ENCODE measurements at regions not wholly inside any gene's neighbourhood (a gene's known extent, or its start where the extent isn't known, plus 50 kb on each side); places are given as distances from the start of the nearest gene placed in this dataset.
A peak's percentile ranks its signal among the peaks of the same experiment; 100 is the strongest.

- Mint-ChIP-seq H3K27me3 (peaks cover 4% of the 10 kb centered on the region), H3K4me1 (ENCODE audit: low read depth) (no peaks in the 10 kb centered on the region), H3K9me3 (peaks cover 33% of the 10 kb centered on the region), H3K27ac (no peak overlapping the region), H3K36me3 (peaks cover 8% of the 10 kb centered on the region), H3K4me3 (no peak overlapping the region)
- no peak for DNase-seq
- intact Hi-C loops (cut with micrococcal nuclease): no loop called here
- ChIA-PET POLR2A (no interaction called here), CTCF (no interaction called here)
Observed at GRCh38 chr3:120544361-120544760, 51.8 kb upstream of the NDUFB4 start.

DNA sequence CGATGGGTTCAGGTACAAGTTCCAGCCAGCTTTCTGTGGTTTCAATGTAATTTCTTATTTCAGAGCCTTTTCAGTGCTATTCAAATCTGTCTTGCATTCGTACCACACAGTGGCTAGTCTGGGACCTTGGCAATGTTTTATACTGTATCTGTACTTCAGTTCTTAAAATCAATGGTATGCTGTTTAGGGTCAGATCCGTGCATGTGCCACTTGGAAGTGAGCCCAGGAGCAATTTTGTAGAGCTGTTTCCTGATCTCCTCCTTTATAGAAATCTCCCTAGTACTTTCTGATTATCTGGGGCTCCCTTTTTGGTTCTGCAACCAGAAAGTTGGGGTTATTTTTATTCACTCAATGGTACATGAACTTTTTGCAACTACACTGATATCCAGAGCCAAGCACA is 59.5 kb upstream of the NDUFB4 start:
- POLR2A ChIA-PET: no interaction called here
- Mint-ChIP-seq H3K27ac (no peak overlapping the region), H3K4me3 (no peak overlapping the region), H3K9me3 (peaks cover 31% of the 10 kb centered on the region), H3K36me3 (peaks cover 8% of the 10 kb centered on the region), H3K27me3 (peaks cover 10% of the 10 kb centered on the region), H3K4me1 (ENCODE audit: low read depth) (no peaks in the 10 kb centered on the region)
- intact Hi-C loops (cut with micrococcal nuclease): no loop called here
- DNase-seq: no peak
- CTCF ChIA-PET: no interaction called here

GRCh38 chr3:120532969-120533368 is 63.2 kb upstream of the NDUFB4 start:
- Mint-ChIP-seq H3K27ac (no peak overlapping the region), H3K27me3 (peaks cover 15% of the 10 kb centered on the region), H3K9me3 (peaks cover 3% of the 10 kb centered on the region), H3K4me3 (no peak overlapping the region), H3K4me1 (ENCODE audit: low read depth) (peaks cover 7% of the 10 kb centered on the region), H3K36me3 (no peaks in the 10 kb centered on the region)
- DNase-seq: no peak
- CTCF ChIA-PET: no interaction called here
- intact Hi-C loops (cut with micrococcal nuclease): no loop called here
- POLR2A ChIA-PET: no interaction called here

DNA sequence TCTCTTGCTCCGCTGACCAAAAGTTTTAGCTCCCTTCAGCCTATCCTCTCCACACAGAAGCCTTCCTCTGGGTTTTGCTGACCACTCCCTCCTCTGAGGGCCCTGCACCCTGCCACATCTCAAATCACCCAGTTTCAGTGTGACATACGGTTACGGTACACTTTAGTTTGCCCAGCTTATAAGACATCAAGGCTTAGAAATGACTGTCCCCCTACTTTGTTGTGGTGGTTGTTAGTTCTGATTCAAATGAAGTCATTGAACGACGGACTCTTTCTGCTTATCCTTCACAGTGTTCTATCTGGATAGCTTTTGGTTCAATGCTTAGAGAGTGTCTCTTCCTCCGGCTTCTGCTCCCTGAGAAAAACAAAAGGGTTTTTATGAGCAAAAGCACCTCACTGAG is 68.0 kb upstream of the NDUFB4 start:
- CTCF ChIA-PET: interaction anchor here (1.3 kb wide), 1 partner anchor 31 kb away, joined by 10 read pairs; no protein-coding TSS in a partner anchor
- POLR2A ChIA-PET: no interaction called here
- H3K36me3 Mint-ChIP-seq: no peaks in the 10 kb centered on the region
- no peaks in the 10 kb centered on the region for H3K9me3 Mint-ChIP-seq
- peaks cover 15% of the 10 kb centered on the region for H3K4me1 Mint-ChIP-seq (ENCODE audit: low read depth)
- no peak overlapping the region for H3K27ac Mint-ChIP-seq
- H3K27me3 Mint-ChIP-seq: peaks cover 9% of the 10 kb centered on the region
- intact Hi-C loops (cut with micrococcal nuclease): loop anchor here (10.0 kb wide), 1 partner anchor 613 kb away; no protein-coding TSS in a partner anchor
- peak; percentile 24 for DNase-seq
- H3K4me3 Mint-ChIP-seq: no peak overlapping the region

DNA sequence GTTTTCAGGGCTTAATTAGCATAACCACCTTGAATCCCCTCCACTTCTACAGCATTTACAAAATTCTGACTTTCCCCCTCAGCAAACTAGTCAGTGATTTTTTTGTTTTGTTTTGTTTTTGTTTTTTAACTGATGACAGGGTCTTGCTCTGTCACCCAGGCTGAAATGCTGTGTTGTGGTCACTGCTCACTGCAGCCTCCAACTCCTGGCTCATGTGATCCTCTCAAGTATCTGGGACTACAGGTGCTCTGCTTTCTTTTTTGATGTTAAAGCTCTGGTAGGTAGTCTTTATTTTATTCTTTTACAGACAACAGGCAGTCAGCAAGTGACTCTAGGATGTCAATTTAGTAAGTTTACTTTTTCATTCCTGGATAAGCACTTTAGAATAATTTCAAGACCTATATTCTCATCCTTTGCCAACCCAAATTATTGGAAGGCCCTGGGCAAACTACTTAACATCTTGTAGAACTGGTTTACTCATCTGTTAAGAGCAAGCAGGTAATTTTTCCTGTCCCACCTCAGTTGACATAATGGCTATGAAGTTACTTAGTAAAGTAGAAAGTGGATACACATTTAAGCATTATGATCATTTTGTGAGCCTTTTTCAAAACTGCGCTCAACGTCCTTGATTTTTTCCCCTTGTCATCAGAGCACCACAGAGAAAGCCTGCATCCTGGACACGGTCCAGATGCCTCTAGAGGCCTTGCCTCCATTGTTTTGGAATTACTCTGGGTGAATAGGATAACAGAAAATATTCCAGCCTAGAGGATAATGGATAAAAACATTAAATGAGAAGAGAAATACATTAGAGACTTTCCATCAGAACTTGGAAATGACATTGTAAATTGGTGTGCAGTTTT is 69.9 kb upstream of the NDUFB4 start:
- Mint-ChIP-seq H3K27me3 (peaks cover 10% of the 10 kb centered on the region), H3K4me3 (no peak overlapping the region)

GRCh38 chr3:120524171-120524923 is 71.8 kb upstream of the NDUFB4 start:
- CTCF ChIA-PET: interaction anchor here (0.8 to 2.6 kb wide), 5 partner anchors 16 to 256 kb away, joined by 3 to 6 read pairs (median 4); no protein-coding TSS in a partner anchor
- Mint-ChIP-seq H3K4me1 (ENCODE audit: low read depth) (peaks cover 15% of the 10 kb centered on the region), H3K27me3 (peaks cover 6% of the 10 kb centered on the region), H3K27ac (peak overlapping the region; percentile 40), H3K36me3 (no peaks in the 10 kb centered on the region), H3K9me3 (no peaks in the 10 kb centered on the region), H3K4me3 (no peak overlapping the region)
- DNase-seq: no peak
- POLR2A ChIA-PET: no interaction called here
- intact Hi-C loops (cut with micrococcal nuclease): loop anchor here (1.0 to 10.0 kb wide), 5 partner anchors 34 to 610 kb away; no protein-coding TSS in a partner anchor

More for the DNA sequence above, 69.9 kb upstream of the NDUFB4 start:
- ChIA-PET CTCF (interaction anchor here (1.3 kb wide), 1 partner anchor 32 kb away, joined by 4 read pairs; no protein-coding TSS in a partner anchor), POLR2A (no interaction called here)
- H3K4me1 Mint-ChIP-seq (ENCODE audit: low read depth): peaks cover 15% of the 10 kb centered on the region
- H3K36me3 Mint-ChIP-seq: no peaks in the 10 kb centered on the region
- DNase-seq: no peak
- no peaks in the 10 kb centered on the region for H3K9me3 Mint-ChIP-seq
- intact Hi-C loops (cut with micrococcal nuclease): loop anchor here (10.0 kb wide), 1 partner anchor 611 kb away; no protein-coding TSS in a partner anchor
- no peak overlapping the region for H3K27ac Mint-ChIP-seq

- peaks cover 13% of the 10 kb centered on the region for H3K27me3 Mint-ChIP-seq
- no peak overlapping the region for H3K27ac Mint-ChIP-seq
- intact Hi-C loops (cut with micrococcal nuclease): no loop called here
- no peaks in the 10 kb centered on the region for H3K9me3 Mint-ChIP-seq
- no peak for DNase-seq
- H3K4me3 Mint-ChIP-seq: no peak overlapping the region
- ChIA-PET POLR2A (no interaction called here), CTCF (interaction anchor here (3.4 kb wide), 1 partner anchor 43 kb away, joined by 9 read pairs; no protein-coding TSS in a partner anchor)
- H3K4me1 Mint-ChIP-seq (ENCODE audit: low read depth): no peaks in the 10 kb centered on the region
- peaks cover 2% of the 10 kb centered on the region for H3K36me3 Mint-ChIP-seq
Observed at GRCh38 chr3:120516136-120516535, 65.3 kb upstream of the FSTL1 start.

DNA sequence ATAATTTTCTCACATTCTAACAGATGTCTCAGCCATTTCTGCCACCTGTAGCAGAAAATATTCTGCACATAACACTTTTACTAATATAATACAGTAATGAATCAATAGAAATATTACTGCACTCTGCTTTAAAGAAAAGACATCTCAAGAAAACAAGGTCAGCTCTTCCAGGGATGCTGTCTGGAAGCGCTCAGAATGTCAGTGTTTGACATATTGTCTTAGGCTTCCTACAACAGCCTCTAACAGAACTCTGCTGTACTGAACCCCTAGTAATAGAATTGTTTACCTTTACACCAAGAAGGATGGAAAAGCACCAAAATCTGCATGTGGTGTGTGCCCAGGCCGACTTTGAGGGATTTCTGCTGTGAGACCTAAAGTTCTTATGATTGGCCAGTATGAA is 61.9 kb upstream of the FSTL1 start:
- DNase-seq: no peak
- intact Hi-C loops (cut with micrococcal nuclease): no loop called here
- Mint-ChIP-seq H3K36me3 (peaks cover 3% of the 10 kb centered on the region), H3K4me3 (no peak overlapping the region), H3K9me3 (peaks cover 6% of the 10 kb centered on the region), H3K4me1 (ENCODE audit: low read depth) (no peaks in the 10 kb centered on the region), H3K27ac (no peak overlapping the region), H3K27me3 (peaks cover 13% of the 10 kb centered on the region)
- ChIA-PET CTCF (no interaction called here), POLR2A (no interaction called here)

DNA sequence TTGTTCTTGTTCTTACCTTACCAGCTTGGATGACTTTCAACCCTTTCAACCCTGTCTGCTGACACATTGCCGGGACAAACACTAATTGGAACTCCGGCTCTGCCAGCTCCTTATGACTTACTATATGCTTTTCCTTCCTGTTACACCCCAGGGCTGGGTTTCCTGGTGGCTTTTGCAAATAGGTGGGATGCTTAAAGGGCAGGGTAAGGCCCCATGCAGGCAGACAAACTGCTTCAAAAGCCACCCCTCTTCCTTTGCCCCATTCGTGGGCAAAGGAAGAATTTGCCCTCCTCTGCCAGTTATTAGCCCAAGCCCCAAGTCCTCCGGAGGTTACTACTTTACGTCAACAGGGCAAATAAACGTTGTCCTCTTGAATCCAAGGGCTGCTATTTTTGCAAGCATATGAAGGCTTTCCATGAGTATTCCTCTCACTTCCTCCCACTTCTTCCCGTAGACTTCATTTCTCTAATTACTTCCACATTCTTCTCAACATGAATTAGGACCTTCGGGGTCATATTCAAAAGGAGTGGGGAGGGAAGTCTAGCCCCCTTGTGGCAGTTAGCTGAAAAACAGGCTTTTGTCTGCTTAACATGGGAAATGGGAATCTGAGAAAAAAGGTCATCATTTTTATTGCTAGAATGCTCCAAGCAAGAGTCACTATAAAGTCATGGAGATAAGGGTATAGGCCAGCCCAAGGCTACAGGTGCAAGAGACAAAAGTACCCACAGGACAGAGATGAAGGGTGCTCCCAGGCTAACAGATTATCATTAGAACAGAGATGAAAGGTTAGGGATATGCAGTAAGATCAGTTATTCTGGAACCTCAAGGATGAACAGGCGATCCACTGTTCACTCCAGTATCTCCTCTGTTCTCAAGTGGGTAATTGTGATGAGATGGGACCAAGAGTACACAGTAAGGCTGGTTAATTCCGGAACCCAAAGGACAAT is 56.3 kb upstream of the FSTL1 start:
- POLR2A ChIA-PET: no interaction called here
- no peak for DNase-seq
- intact Hi-C loops (cut with micrococcal nuclease): no loop called here
- CTCF ChIA-PET: interaction anchor here (0.6 to 2.4 kb wide), 3 partner anchors 26 to 263 kb away, joined by 3 to 7 read pairs (median 4); no protein-coding TSS in a partner anchor
- Mint-ChIP-seq H3K9me3 (peaks cover 6% of the 10 kb centered on the region), H3K27me3 (peaks cover 15% of the 10 kb centered on the region), H3K27ac (no peak overlapping the region), H3K36me3 (peaks cover 2% of the 10 kb centered on the region), H3K4me3 (no peak overlapping the region), H3K4me1 (ENCODE audit: low read depth) (no peaks in the 10 kb centered on the region)

DNA sequence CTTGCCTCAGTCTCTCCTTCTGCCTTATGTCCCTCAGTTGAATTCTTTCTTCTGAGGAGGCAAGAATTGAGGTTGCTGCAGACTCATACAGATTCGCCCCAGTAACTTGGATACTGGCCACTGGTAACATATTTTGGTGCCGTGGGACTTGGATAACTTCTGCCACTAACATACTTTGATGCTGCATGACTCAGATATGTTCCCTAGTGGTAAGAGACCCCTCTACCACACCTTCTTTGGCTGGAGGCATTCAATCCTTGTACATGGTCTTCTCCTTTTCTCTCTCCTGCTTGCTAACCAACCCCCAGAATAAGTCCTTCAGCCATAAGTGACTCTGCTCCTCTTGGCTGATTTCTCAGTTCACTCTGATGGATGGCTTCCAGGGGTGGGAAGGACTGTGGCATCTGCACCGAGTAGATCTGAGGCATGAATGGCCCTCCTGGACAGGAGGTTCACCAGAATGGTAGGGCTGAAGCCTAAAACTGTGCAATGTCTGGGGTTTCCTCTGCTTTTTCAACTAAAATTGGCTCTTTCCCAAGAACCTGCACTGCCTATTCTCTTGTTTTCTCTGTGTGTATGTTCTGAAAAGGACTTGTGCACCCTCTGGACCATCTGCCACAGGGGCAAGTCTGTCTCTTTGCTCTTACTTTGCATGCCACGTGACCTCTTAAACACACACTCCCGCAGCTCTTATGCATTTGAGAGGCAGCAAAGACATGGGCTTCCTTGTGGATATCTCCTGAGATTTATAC is 55.5 kb upstream of the FSTL1 start:
- DNase-seq: no peak
- ChIA-PET CTCF (interaction anchor here (0.6 to 2.4 kb wide), 2 partner anchors 90 to 262 kb away, joined by 3 to 7 read pairs; no protein-coding TSS in a partner anchor), POLR2A (no interaction called here)
- Mint-ChIP-seq H3K27ac (no peak overlapping the region), H3K9me3 (peaks cover 6% of the 10 kb centered on the region), H3K36me3 (peaks cover 1% of the 10 kb centered on the region), H3K27me3 (peaks cover 15% of the 10 kb centered on the region), H3K4me1 (ENCODE audit: low read depth) (no peaks in the 10 kb centered on the region), H3K4me3 (no peak overlapping the region)
- intact Hi-C loops (cut with micrococcal nuclease): no loop called here
